SK-N-MC (cell line): ENCODE measurements at regions not wholly inside any gene's neighbourhood (a gene's known extent, or its start where the extent isn't known, plus 50 kb on each side); places are given as distances from the start of the nearest gene placed in this dataset.

Experiments used
- EZH2 ChIP-seq: fragments of 200-600 bp; sonication (generic); IDR thresholded peaks from one replicate; pipeline ENCODE4 v1.6.1; 2017; ENCODE audit warnings: antibody characterized with exemption
- FOXP2 ChIP-seq: optimal IDR thresholded peaks from 2 replicates; pipeline ENCODE3; 2011; ENCODE audit warnings: mild to moderate bottlenecking, moderate library complexity; ENCODE audit not compliant: insufficient read depth; ENCODE audit errors: extremely low read length, control extremely low read depth
- POLR2AphosphoS5 ChIP-seq: IDR thresholded peaks from 2 replicates; pipeline ENCODE4 v1.6.1; 2012; ENCODE audit warnings: mild to moderate bottlenecking, low read depth, low read length, borderline replicate concordance

GRCh38 chr11:86747801-86748200, 52.5 kb upstream of the PRSS23 start:
- TF ChIP-seq POLR2AphosphoS5 (no peak), EZH2 (no peak), FOXP2 (no peak)
